Thyroid gland (tissue), 4 donors: ENCODE measurements at regions not wholly inside any gene's neighbourhood (a gene's known extent, or its start where the extent isn't known, plus 50 kb on each side); places are given as distances from the start of the nearest gene placed in this dataset.

Experiments used
- CTCF ChIP-seq, 6 experiments: fragments of 200-600 bp in 3 of 6; fragments of 450-650 bp in 3 of 6; sonication (generic) in 3 of 6; IDR thresholded peaks; one replicate each; pipeline ENCODE4 v1.5.1; 2016 to 2019; ENCODE audit warnings: antibody characterized with exemption in 6 of 6, mild to moderate bottlenecking in 2 of 6, inconsistent platforms in 1 of 6, moderate library complexity in 1 of 6
- POLR2A ChIP-seq, 2 donors: fragments of 450-650 bp; IDR thresholded peaks; one replicate each; pipeline ENCODE4 v1.6.1; 2017; ENCODE audit warnings: antibody characterized with exemption in 2 of 2, mild to moderate bottlenecking in 2 of 2, moderate library complexity in 1 of 2

- TF ChIP-seq POLR2A (IDR thresholded peaks at IDR 0.05) (no peak), CTCF (IDR thresholded peaks at IDR 0.05) (no peak)
Observed at GRCh38 chr13:73167028-73167820, 108.4 kb downstream of the KLF5 start.
